WERI-Rb-1 (cell line): ENCODE measurements at regions not wholly inside any gene's neighbourhood (a gene's known extent, or its start where the extent isn't known, plus 50 kb on each side); places are given as distances from the start of the nearest gene placed in this dataset.
A peak's percentile ranks its signal among the peaks of the same experiment; 100 is the strongest.

ENCODE experiments used
- DNase-seq: peaks from one replicate; pipeline ENCODE4 v3.0.0-alpha.2; 2020
- H3K27ac ChIP-seq: fragments of 250-450 bp; sonication (Bioruptor Pico); 2 replicates; pipeline ENCODE4 v1.5.1; 2020; ENCODE audit warnings: mild to moderate bottlenecking, moderate library complexity
- H3K27me3 ChIP-seq: fragments of 250-450 bp; sonication (Bioruptor Pico); 2 replicates; pipeline ENCODE4 v1.5.1; 2021; ENCODE audit warnings: mild to moderate bottlenecking, low read depth, moderate library complexity; ENCODE audit not compliant: insufficient read depth, severe bottlenecking
- H3K36me3 ChIP-seq: fragments of 250-450 bp; sonication (Bioruptor Pico); 2 replicates; pipeline ENCODE4 v1.5.1; 2020; ENCODE audit warnings: mild to moderate bottlenecking, moderate library complexity
- H3K4me3 ChIP-seq: 2 replicates; pipeline ENCODE4 v1.5.1; 2011; ENCODE audit warnings: low read depth, mild to moderate bottlenecking, control low read depth, low read length
- H3K9me3 ChIP-seq: fragments of 250-450 bp; sonication (Bioruptor Pico); 2 replicates; pipeline ENCODE4 v1.5.1; 2021; ENCODE audit warnings: mild to moderate bottlenecking, moderate library complexity; ENCODE audit not compliant: severe bottlenecking
- TF ChIP-seq, protein P1 (sequence below): IDR thresholded peaks from 2 replicates; pipeline ENCODE4 v1.5.1; 2011; ENCODE audit warnings: low read depth, mild to moderate bottlenecking, control low read depth, inconsistent platforms, low read length

GRCh38 chr17:79444198-79444597, 166.7 kb downstream of the RBFOX3 start:
- Histone ChIP-seq H3K27ac (peak overlapping the region; percentile 67), H3K27me3 (no peaks in the 10 kb centered on the region), H3K36me3 (no peaks in the 10 kb centered on the region; the same call in 1 of the 2 replicates), H3K4me3 (no peak overlapping the region), H3K9me3 (no peaks in the 10 kb centered on the region)
- TF ChIP-seq, protein P1, sequence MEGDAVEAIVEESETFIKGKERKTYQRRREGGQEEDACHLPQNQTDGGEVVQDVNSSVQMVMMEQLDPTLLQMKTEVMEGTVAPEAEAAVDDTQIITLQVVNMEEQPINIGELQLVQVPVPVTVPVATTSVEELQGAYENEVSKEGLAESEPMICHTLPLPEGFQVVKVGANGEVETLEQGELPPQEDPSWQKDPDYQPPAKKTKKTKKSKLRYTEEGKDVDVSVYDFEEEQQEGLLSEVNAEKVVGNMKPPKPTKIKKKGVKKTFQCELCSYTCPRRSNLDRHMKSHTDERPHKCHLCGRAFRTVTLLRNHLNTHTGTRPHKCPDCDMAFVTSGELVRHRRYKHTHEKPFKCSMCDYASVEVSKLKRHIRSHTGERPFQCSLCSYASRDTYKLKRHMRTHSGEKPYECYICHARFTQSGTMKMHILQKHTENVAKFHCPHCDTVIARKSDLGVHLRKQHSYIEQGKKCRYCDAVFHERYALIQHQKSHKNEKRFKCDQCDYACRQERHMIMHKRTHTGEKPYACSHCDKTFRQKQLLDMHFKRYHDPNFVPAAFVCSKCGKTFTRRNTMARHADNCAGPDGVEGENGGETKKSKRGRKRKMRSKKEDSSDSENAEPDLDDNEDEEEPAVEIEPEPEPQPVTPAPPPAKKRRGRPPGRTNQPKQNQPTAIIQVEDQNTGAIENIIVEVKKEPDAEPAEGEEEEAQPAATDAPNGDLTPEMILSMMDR: no peak
- peak; percentile 91 for DNase-seq

- H3K27me3 ChIP-seq: no peaks in the 10 kb centered on the region
- no peak for DNase-seq
These were observed 167.8 kb downstream of the RBFOX3 start for GRCh38 chr17:79443026-79443425.

GRCh38 chr17:79441356-79442160, 169.3 kb downstream of the RBFOX3 start:
- TF ChIP-seq, protein P1: no peak
- no peaks in the 10 kb centered on the region for H3K27me3 ChIP-seq
- no peak for DNase-seq

More at GRCh38 chr17:79443026-79443425, 167.8 kb downstream of the RBFOX3 start:
- TF ChIP-seq, protein P1: no peak
- Histone ChIP-seq H3K36me3 (no peaks in the 10 kb centered on the region; the same call in 1 of the 2 replicates), H3K27ac (peak overlapping the region; percentile 67), H3K9me3 (no peaks in the 10 kb centered on the region), H3K4me3 (no peak overlapping the region)

GRCh38 chr17:79440251-79440650, 170.6 kb downstream of the RBFOX3 start:
- H3K4me3 ChIP-seq: no peak overlapping the region
- H3K36me3 ChIP-seq: no peaks in the 10 kb centered on the region
- no peak for DNase-seq
- TF ChIP-seq, protein P1: no peak
- H3K27ac ChIP-seq: no peak overlapping the region
- H3K9me3 ChIP-seq: no peaks in the 10 kb centered on the region
- no peaks in the 10 kb centered on the region for H3K27me3 ChIP-seq

More at GRCh38 chr17:79441356-79442160, 169.3 kb downstream of the RBFOX3 start:
- peak overlapping the region; percentile 38 for H3K27ac ChIP-seq
- H3K36me3 ChIP-seq: no peaks in the 10 kb centered on the region
- H3K9me3 ChIP-seq: no peaks in the 10 kb centered on the region
- no peak overlapping the region for H3K4me3 ChIP-seq

DNA sequence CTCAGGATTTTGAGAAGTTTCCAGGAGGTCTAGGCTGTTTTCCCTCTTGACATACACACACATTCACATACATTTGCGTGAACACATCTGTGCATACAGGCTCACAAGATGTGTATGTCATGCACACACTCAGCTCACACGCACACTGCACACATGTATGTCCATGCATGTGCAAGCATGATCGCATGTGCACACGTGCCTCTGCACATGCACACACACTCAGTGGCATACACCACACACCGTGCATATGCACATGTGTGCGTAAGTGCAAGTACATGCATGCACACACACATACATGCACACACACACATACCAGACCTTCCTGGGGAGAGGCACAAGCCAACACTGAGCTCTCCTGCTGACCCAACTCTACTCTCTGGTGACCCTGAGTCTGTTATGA, 171.4 kb downstream of the RBFOX3 start:
- Histone ChIP-seq H3K4me3 (no peak overlapping the region), H3K27me3 (no peaks in the 10 kb centered on the region), H3K9me3 (peaks cover under 1% of the 10 kb centered on the region), H3K27ac (peak overlapping the region; percentile 60; the same call in 1 of the 2 replicates), H3K36me3 (peaks cover 7% of the 10 kb centered on the region; the same call in 1 of the 2 replicates)
- DNase-seq: no peak
- TF ChIP-seq, protein P1: no peak
